ENCODE measurements at regions not wholly inside any gene's neighbourhood (a gene's known extent, or its start where the extent isn't known, plus 50 kb on each side); places are given as distances from the start of the nearest gene placed in this dataset.

- Histone ChIP-seq H3K4me1 (no peaks in the 10 kb centered on the region), H3K4me3 (no peak overlapping the region), H3K27ac (no peak overlapping the region), H3K4me2 (no peak overlapping the region), H3K9me3 (no peaks in the 10 kb centered on the region)
- WGBS (ENCODE audit: missing lambda C conversion rate) = 20% methylated on average over 4 of the region's 4 CpGs
- FAIRE-seq (no peak), DNase-seq (ENCODE audit: low read depth in 1 of 2, low spot score in 1 of 2) (no peak), ATAC-seq (no peak)
- POLR2A ChIA-PET = no interaction called here
- CTCF ChIA-PET = no interaction called here
- no peak for TF ChIP-seq HOXA7 (CRISPR knock-in tag; IDR thresholded peaks at IDR 0.05)
- no peak for TF ChIP-seq JUN (IDR thresholded peaks at IDR 0.05)
- TF ChIP-seq ESRRA (IDR thresholded peaks at IDR 0.05; ENCODE audit: borderline replicate concordance, low read length) = no peak
- TF ChIP-seq NFE2L2 (conservative IDR thresholded peaks at IDR 0.05; ENCODE audit: low read length) = no peak
- no peak for TF ChIP-seq CHD2 (IDR thresholded peaks at IDR 0.05; ENCODE audit: low read length, partially characterized antibody)
- TF ChIP-seq FOSB (CRISPR knock-in tag; IDR thresholded peaks at IDR 0.05) = no peak
- no peak for TF ChIP-seq PHF8 (IDR thresholded peaks at IDR 0.05; ENCODE audit: borderline replicate concordance, low read depth)
- TF ChIP-seq KDM5A (IDR thresholded peaks at IDR 0.05) = no peak
- TF ChIP-seq SREBF2 (IDR thresholded peaks at IDR 0.05) = no peak
- no peak for TF ChIP-seq RCOR1 (IDR thresholded peaks at IDR 0.05; ENCODE audit: low read depth, low read length)
- TF ChIP-seq EP300 (IDR thresholded peaks at IDR 0.05) = no peak
- TF ChIP-seq MAZ (IDR thresholded peaks at IDR 0.05; ENCODE audit: borderline replicate concordance, low read depth, low read length) = no peak
- TF ChIP-seq CBX2 (IDR thresholded peaks at IDR 0.05; ENCODE audit: borderline replicate concordance, low read depth) = no peak
- no peak for TF ChIP-seq EHMT2 (IDR thresholded peaks at IDR 0.05; ENCODE audit: low read depth)
- TF ChIP-seq ATOH8 (CRISPR knock-in tag; IDR thresholded peaks at IDR 0.05; ENCODE audit: low read depth) = no peak
- TF ChIP-seq RNF2 (IDR thresholded peaks at IDR 0.05; ENCODE audit: borderline replicate concordance, low read depth) = no peak
- TF ChIP-seq HMGXB4 (CRISPR knock-in tag; IDR thresholded peaks at IDR 0.05; ENCODE audit: borderline replicate concordance) = no peak
- no peak for TF ChIP-seq MAX (IDR thresholded peaks at IDR 0.05)
- TF ChIP-seq HEYL (CRISPR knock-in tag; IDR thresholded peaks at IDR 0.05) = no peak
Measured at GRCh38 chr3:104610730-104611652, 755.7 kb upstream of the ALCAM start.

- no peak for ATAC-seq
Measured at GRCh38 chr3:104612218-104612617, 754.5 kb upstream of the ALCAM start.

GRCh38 chr3:104614564-104614963 lies 752.1 kb upstream of the ALCAM start:
- CTCF ChIA-PET = interaction anchor here (1.5 to 1.6 kb wide), 2 partner anchors 17 to 751 kb away, joined by 3 to 5 read pairs; no protein-coding TSS in a partner anchor
- 68% methylated on average over 2 of the region's 2 CpGs for WGBS (ENCODE audit: missing lambda C conversion rate)
- H3K9me3 ChIP-seq = no peaks in the 10 kb centered on the region
- POLR2A ChIA-PET = no interaction called here
- no peaks in the 10 kb centered on the region for H3K4me1 ChIP-seq
- DNase-seq (ENCODE audit: low read depth in 1 of 2, low spot score in 1 of 2) (no peak), ATAC-seq (no peak), FAIRE-seq (no peak)
- no peak overlapping the region for H3K4me2 ChIP-seq
- H3K4me3 ChIP-seq = no peak overlapping the region
- TF ChIP-seq HES2 (IDR thresholded peaks at IDR 0.05) (no peak), HEYL (CRISPR knock-in tag; IDR thresholded peaks at IDR 0.05) (no peak), RFX5 (IDR thresholded peaks at IDR 0.05) (no peak), POLR2A (IDR thresholded peaks at IDR 0.05; ENCODE audit: low read length) (no peak), CBX8 (IDR thresholded peaks at IDR 0.05) (no peak), REST (IDR thresholded peaks at IDR 0.05) (no peak), FOSL2 (IDR thresholded peaks at IDR 0.05) (no peak), FOSL2 (CRISPR knock-in tag; IDR thresholded peaks at IDR 0.05) (no peak), JUNB (IDR thresholded peaks at IDR 0.05) (no peak)
- no peak overlapping the region for H3K27ac ChIP-seq

More at GRCh38 chr3:104612218-104612617, 754.5 kb upstream of the ALCAM start:
- no peaks in the 10 kb centered on the region for H3K9me3 ChIP-seq
- no peak for TF ChIP-seq ZSCAN20 (CRISPR knock-in tag; IDR thresholded peaks at IDR 0.05)
- TF ChIP-seq EHMT2 (IDR thresholded peaks at IDR 0.05; ENCODE audit: low read depth) = no peak
- TF ChIP-seq RAD21 (conservative IDR thresholded peaks at IDR 0.05 in 1 of 2, IDR thresholded peaks at IDR 0.05 in 1 of 2) = no peak
- TF ChIP-seq RNF2 (IDR thresholded peaks at IDR 0.05; ENCODE audit: borderline replicate concordance, low read depth) = no peak
- H3K4me2 ChIP-seq = no peak overlapping the region
- no peak for FAIRE-seq
- CTCF ChIA-PET = no interaction called here
- no peak overlapping the region for H3K4me3 ChIP-seq
- POLR2A ChIA-PET = no interaction called here
- H3K27ac ChIP-seq = no peak overlapping the region
- no peaks in the 10 kb centered on the region for H3K4me1 ChIP-seq
- DNase-seq (ENCODE audit: low read depth in 1 of 2, low spot score in 1 of 2) = no peak

Data from A549 (cell line).